ENCODE measurements at regions not wholly inside any gene's neighbourhood (a gene's known extent, or its start where the extent isn't known, plus 50 kb on each side); places are given as distances from the start of the nearest gene placed in this dataset.

GRCh38 chr14:32009976-32010581 is 67.0 kb upstream of the ARHGAP5 start:
- no peak for DNase-seq (ENCODE audit: low read depth, low spot score)
- in situ Hi-C loops (cut with HindIII; ENCODE audit: low pct_unique_long_range_greater_than_20kb, low sequenced_read_pairs): no loop called here

- in situ Hi-C loops (cut with HindIII; ENCODE audit: low pct_unique_long_range_greater_than_20kb, low sequenced_read_pairs): no loop called here
- peak; percentile 90 for DNase-seq (ENCODE audit: low read depth, low spot score)
These were observed 66.4 kb upstream of the ARHGAP5 start for GRCh38 chr14:32010604-32011125.

GRCh38 chr14:32011225-32011624 is 65.9 kb upstream of the ARHGAP5 start:
- DNase-seq (ENCODE audit: low read depth, low spot score): no peak
- in situ Hi-C loops (cut with HindIII; ENCODE audit: low pct_unique_long_range_greater_than_20kb, low sequenced_read_pairs): no loop called here

DNA sequence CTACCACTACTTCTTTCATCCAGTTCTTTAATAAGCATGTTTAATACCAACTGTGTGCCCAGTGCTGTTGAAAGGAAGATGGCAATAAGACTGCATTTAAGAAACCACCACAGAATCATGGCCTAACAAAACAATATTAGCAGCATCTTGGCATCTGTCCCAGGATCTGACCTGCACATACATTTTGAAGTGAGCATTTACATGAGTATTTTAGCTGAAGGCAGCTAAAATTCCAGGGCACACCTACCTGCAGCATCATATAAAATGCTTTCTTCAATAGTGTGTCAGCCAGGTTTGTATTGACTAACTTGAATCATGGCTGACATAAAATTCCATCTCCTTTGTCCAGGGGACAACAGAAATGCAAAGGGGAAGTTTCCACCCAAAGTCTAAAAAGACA is 65.0 kb upstream of the ARHGAP5 start:
- DNase-seq (ENCODE audit: low read depth, low spot score): no peak
- in situ Hi-C loops (cut with HindIII; ENCODE audit: low pct_unique_long_range_greater_than_20kb, low sequenced_read_pairs): no loop called here

DNA sequence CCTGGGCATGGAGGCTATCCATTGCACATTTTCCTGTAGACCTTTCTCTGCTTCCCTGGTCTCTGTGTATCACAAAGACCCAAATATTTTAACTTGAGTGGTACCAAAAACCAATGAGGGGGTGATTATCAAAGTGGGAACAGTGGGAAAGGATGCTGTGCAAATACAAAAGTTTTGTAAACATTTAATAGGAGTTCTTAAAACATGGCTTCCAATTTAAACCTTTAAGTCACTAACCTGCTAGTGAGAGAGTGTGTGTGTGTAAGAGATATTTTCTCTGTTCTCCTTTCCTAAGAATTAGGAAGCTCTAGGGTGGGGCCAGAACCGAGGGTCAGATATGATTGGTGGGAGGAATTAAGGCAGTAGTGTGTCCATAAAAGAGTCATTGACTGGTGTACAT is 64.5 kb upstream of the ARHGAP5 start:
- no peak for DNase-seq (ENCODE audit: low read depth, low spot score)
- in situ Hi-C loops (cut with HindIII; ENCODE audit: low pct_unique_long_range_greater_than_20kb, low sequenced_read_pairs): no loop called here

GRCh38 chr14:32013083-32013482 is 64.0 kb upstream of the ARHGAP5 start:
- in situ Hi-C loops (cut with HindIII; ENCODE audit: low pct_unique_long_range_greater_than_20kb, low sequenced_read_pairs): no loop called here
- peak; percentile 71 for DNase-seq (ENCODE audit: low read depth, low spot score)

GRCh38 chr14:32014057-32014456 is 63.0 kb upstream of the ARHGAP5 start:
- no peak for DNase-seq (ENCODE audit: low read depth, low spot score)
- in situ Hi-C loops (cut with HindIII; ENCODE audit: low pct_unique_long_range_greater_than_20kb, low sequenced_read_pairs): no loop called here

- in situ Hi-C loops (cut with HindIII; ENCODE audit: low pct_unique_long_range_greater_than_20kb, low sequenced_read_pairs): no loop called here
- DNase-seq (ENCODE audit: low read depth, low spot score): no peak
These were observed 62.6 kb upstream of the ARHGAP5 start for GRCh38 chr14:32014498-32014897.

DNA sequence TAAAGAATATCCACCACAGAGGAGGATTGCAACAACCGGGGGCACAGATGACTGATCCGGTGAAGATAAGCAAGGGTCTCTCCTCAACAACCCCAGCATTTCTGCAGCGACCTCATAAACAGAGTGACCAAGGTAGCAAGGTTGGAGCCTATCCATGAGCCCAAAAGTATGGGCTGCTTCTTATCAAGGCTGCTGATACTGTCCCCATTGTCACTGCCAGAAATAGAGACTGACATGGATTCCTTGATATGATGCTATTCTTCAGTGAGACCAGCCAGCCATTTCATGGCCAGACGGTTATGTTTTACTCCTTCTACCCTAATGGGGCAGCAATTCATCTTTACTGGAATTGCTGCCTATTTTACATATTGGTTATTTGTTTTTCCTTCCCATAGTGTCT is 61.9 kb upstream of the ARHGAP5 start:
- no peak for DNase-seq (ENCODE audit: low read depth, low spot score)
- in situ Hi-C loops (cut with HindIII; ENCODE audit: low pct_unique_long_range_greater_than_20kb, low sequenced_read_pairs): no loop called here

GRCh38 chr14:32017587-32017986 is 59.5 kb upstream of the ARHGAP5 start:
- DNase-seq (ENCODE audit: low read depth, low spot score): no peak

GRCh38 chr14:32018391-32019092 is 58.6 kb upstream of the ARHGAP5 start:
- DNase-seq (ENCODE audit: low read depth, low spot score): no peak
- in situ Hi-C loops (cut with HindIII; ENCODE audit: low pct_unique_long_range_greater_than_20kb, low sequenced_read_pairs): no loop called here

More at GRCh38 chr14:32017587-32017986, 59.5 kb upstream of the ARHGAP5 start:
- in situ Hi-C loops (cut with HindIII; ENCODE audit: low pct_unique_long_range_greater_than_20kb, low sequenced_read_pairs): no loop called here

GRCh38 chr14:32019276-32019675 is 57.8 kb upstream of the ARHGAP5 start:
- in situ Hi-C loops (cut with HindIII; ENCODE audit: low pct_unique_long_range_greater_than_20kb, low sequenced_read_pairs): no loop called here
- peak; percentile 29 for DNase-seq (ENCODE audit: low read depth, low spot score)

DNA sequence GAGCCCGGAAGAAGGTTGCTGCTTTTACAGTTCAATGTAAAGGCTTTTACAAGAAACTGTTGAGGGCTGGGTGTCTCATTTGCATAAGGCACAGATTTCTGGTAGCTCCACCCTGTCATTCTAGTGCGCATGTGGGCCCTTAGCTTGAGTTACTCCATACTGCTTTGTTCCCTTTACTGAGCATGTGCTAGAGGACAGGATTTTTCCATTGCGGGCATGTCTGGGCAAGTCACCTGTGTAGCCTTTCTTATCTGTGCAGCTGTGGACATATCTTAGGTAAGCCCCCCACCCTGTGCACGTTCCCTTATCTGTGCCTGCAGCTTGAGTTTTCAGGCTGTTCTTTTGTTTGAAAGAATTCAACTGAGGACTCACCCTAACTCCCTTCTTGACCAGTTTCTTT is 56.2 kb upstream of the ARHGAP5 start:
- in situ Hi-C loops (cut with HindIII; ENCODE audit: low pct_unique_long_range_greater_than_20kb, low sequenced_read_pairs): no loop called here
- DNase-seq (ENCODE audit: low read depth, low spot score): no peak

- DNase-seq (ENCODE audit: low read depth, low spot score): no peak
- in situ Hi-C loops (cut with HindIII; ENCODE audit: low pct_unique_long_range_greater_than_20kb, low sequenced_read_pairs): no loop called here
These were observed 55.8 kb upstream of the ARHGAP5 start for GRCh38 chr14:32021341-32021740.

- in situ Hi-C loops (cut with HindIII; ENCODE audit: low pct_unique_long_range_greater_than_20kb, low sequenced_read_pairs): no loop called here
- no peak for DNase-seq (ENCODE audit: low read depth, low spot score)
These were observed 54.6 kb upstream of the ARHGAP5 start for GRCh38 chr14:32022525-32022924.

DNA sequence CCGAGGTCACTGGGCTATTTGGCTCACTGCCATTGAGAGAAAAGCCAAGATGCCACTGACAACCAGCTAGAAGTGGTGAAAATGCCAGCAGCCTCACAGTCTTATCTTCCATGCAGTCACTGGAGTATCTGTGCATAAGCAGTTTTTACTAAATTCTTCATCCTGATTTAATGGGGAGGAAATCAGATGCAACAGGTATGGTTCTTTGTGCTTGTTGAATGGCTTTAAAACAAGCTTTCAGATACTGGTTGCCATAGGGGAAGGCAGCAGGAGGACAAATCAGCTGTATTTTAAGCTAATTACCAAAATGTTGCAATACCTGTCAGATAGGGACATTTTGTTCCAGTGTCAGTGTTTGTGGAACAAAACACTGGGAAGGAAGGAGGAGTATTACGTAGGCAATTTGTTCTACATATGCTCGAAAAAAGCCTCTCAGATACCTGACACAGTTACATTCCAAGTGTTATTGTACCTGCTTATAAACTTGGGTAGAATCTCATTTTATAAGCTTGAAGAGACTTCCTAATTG is 54.1 kb upstream of the ARHGAP5 start:
- in situ Hi-C loops (cut with HindIII; ENCODE audit: low pct_unique_long_range_greater_than_20kb, low sequenced_read_pairs): no loop called here
- DNase-seq (ENCODE audit: low read depth, low spot score): no peak

GRCh38 chr14:32023540-32023939 is 53.6 kb upstream of the ARHGAP5 start:
- no peak for DNase-seq (ENCODE audit: low read depth, low spot score)
- in situ Hi-C loops (cut with HindIII; ENCODE audit: low pct_unique_long_range_greater_than_20kb, low sequenced_read_pairs): no loop called here

GRCh38 chr14:32027255-32027939 is 49.7 kb upstream of the ARHGAP5 start:
- in situ Hi-C loops (cut with HindIII; ENCODE audit: low pct_unique_long_range_greater_than_20kb, low sequenced_read_pairs): no loop called here
- DNase-seq (ENCODE audit: low read depth, low spot score): no peak
